NCI-H187 treated with DMSO at 0.1 percent for 48 hours (cell line): ENCODE measurements at regions not wholly inside any gene's neighbourhood (a gene's known extent, or its start where the extent isn't known, plus 50 kb on each side); places are given as distances from the start of the nearest gene placed in this dataset.
"Not testable (repeated sequence)": the region's sequence is repeated elsewhere in the genome, so short reads cannot be mapped to it uniquely, and the experiment has no call there.

Experiments used
- DNase-seq: peaks from one replicate; lab custom pipeline; 2025; lab: John Stamatoyannopoulos, UW

GRCh38 chr13:59304596-59304995 lies 859.1 kb downstream of the DIAPH3 start:
- DNase-seq = no peak

- no peak for DNase-seq
Observed at GRCh38 chr13:59305896-59306295, 857.8 kb downstream of the DIAPH3 start.

- no peak for DNase-seq
Observed at GRCh38 chr13:59312776-59313175, 851.0 kb downstream of the DIAPH3 start.

GRCh38 chr13:59318320-59318930 lies 845.3 kb downstream of the DIAPH3 start:
- peak; percentile 3 for DNase-seq

- no peak for DNase-seq
Observed at GRCh38 chr13:59319276-59319675, 844.5 kb downstream of the DIAPH3 start.

GRCh38 chr13:59320021-59320420 lies 843.7 kb downstream of the DIAPH3 start:
- DNase-seq = no peak

GRCh38 chr13:59324401-59324800 lies 839.3 kb downstream of the DIAPH3 start:
- DNase-seq = not testable (repeated sequence)

GRCh38 chr13:59326717-59327116 lies 837.0 kb downstream of the DIAPH3 start:
- DNase-seq = no peak

- DNase-seq = no peak
Observed at GRCh38 chr13:59330764-59331163, 833.0 kb downstream of the DIAPH3 start.

GRCh38 chr13:59332966-59333365 lies 830.8 kb downstream of the DIAPH3 start:
- DNase-seq = no peak

- no peak for DNase-seq
Observed at GRCh38 chr13:59337070-59337469, 826.7 kb downstream of the DIAPH3 start.

- DNase-seq = no peak
Observed at GRCh38 chr13:59340151-59340550, 823.6 kb downstream of the DIAPH3 start.

GRCh38 chr13:59340581-59340980 lies 823.1 kb downstream of the DIAPH3 start:
- no peak for DNase-seq

- DNase-seq = no peak
Observed at GRCh38 chr13:59342400-59342799, 821.3 kb downstream of the DIAPH3 start.

- DNase-seq = no peak
Observed at GRCh38 chr13:59343132-59343531, 820.6 kb downstream of the DIAPH3 start.

- no peak for DNase-seq
Observed at GRCh38 chr13:59343993-59344822, 819.5 kb downstream of the DIAPH3 start.

- DNase-seq = no peak
Observed at GRCh38 chr13:59345311-59345710, 818.4 kb downstream of the DIAPH3 start.

- DNase-seq = no peak
Observed at GRCh38 chr13:59346999-59347723, 816.6 kb downstream of the DIAPH3 start.

- no peak for DNase-seq
Observed at GRCh38 chr13:59348617-59349016, 815.1 kb downstream of the DIAPH3 start.

GRCh38 chr13:59352600-59352999 lies 811.1 kb downstream of the DIAPH3 start:
- no peak for DNase-seq

GRCh38 chr13:59354665-59355369 lies 808.9 kb downstream of the DIAPH3 start:
- DNase-seq = no peak

- no peak for DNase-seq
Observed at GRCh38 chr13:59356607-59357006, 807.1 kb downstream of the DIAPH3 start.
